Fibroblast of mammary gland (primary cell): ENCODE measurements at regions not wholly inside any gene's neighbourhood (a gene's known extent, or its start where the extent isn't known, plus 50 kb on each side); places are given as distances from the start of the nearest gene placed in this dataset.

Experiments
- DNase-seq: peaks from one replicate; pipeline ENCODE4 v3.0.0-alpha.2; 2010; ENCODE audit warnings: low read depth
- H3K4me3 ChIP-seq: 2 replicates; pipeline ENCODE4 v1.5.1; 2011; ENCODE audit warnings: low read depth, mild to moderate bottlenecking, low read length, moderate library complexity; ENCODE audit not compliant: control insufficient read depth
- CTCF ChIP-seq: conservative IDR thresholded peaks from 2 replicates; pipeline ENCODE4 v1.5.1; 2011; ENCODE audit warnings: low read depth, low read length, inconsistent platforms; ENCODE audit not compliant: control insufficient read depth, insufficient read depth

DNA sequence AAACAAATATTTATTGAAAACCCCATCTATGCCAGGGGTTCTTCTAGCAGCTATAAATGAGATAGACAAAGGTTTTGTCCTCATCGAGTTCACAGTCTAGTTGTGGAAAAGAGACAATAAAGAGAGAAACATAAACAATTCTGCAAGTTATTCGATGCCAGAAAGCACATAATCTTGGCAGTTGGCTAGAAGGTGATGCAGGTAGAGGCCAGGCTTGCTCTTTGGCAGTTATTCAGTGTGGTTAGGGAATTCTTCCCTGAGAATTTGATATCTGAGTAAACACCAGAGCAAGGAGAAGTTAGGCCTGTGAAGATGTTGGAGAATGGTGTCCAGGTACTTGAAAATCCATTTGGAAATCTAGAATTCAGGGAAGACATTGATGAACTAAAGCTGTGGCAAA is 547.4 kb downstream of the SLC4A3 start:
- TF ChIP-seq CTCF = no peak
- no peak overlapping the region for H3K4me3 ChIP-seq
- DNase-seq = no peak

- H3K4me3 ChIP-seq = no peak overlapping the region
- DNase-seq = no peak
- TF ChIP-seq CTCF = no peak
Observed at GRCh38 chr2:220175967-220176366, 548.5 kb downstream of the SLC4A3 start.

- DNase-seq = no peak
- H3K4me3 ChIP-seq = no peak overlapping the region
- TF ChIP-seq CTCF = no peak
Observed at GRCh38 chr2:220178991-220179695, 551.7 kb downstream of the SLC4A3 start.

- no peak for TF ChIP-seq CTCF
- peak; percentile 43 for DNase-seq
- no peak overlapping the region for H3K4me3 ChIP-seq
Observed at GRCh38 chr2:220181165-220181564, 553.7 kb downstream of the SLC4A3 start.

DNA sequence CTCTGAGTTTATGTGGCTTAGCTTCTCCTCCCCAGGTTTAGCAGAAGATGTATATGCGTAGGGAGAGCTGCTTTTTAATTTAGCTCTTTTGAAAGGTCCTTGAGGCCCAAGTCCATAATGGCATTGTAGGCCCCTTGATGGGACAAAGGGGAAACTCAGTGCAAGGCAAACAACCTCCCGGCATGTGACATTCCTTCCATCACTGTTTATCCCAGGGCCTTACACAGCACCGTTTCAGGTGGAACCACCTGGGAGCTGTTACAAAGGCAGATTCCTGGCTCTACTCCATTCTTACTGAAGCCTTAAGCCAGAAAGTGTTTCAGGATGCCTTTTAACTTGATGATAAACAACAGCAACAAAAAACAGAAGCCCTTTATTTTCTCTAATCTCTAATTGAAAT is 555.4 kb downstream of the SLC4A3 start:
- H3K4me3 ChIP-seq = no peak overlapping the region
- TF ChIP-seq CTCF = no peak
- no peak for DNase-seq

- peak; percentile 16 for TF ChIP-seq CTCF
- no peak overlapping the region for H3K4me3 ChIP-seq
- DNase-seq = no peak
Observed at GRCh38 chr2:220185766-220186305, 558.4 kb downstream of the SLC4A3 start.
